Neural crest cell (in vitro differentiated cells): ENCODE measurements at regions not wholly inside any gene's neighbourhood (a gene's known extent, or its start where the extent isn't known, plus 50 kb on each side); places are given as distances from the start of the nearest gene placed in this dataset.
"Not testable (repeated sequence)": the region's sequence is repeated elsewhere in the genome, so short reads cannot be mapped to it uniquely, and the experiment has no call there.

Source experiments
- DNase-seq: peaks from one replicate; pipeline ENCODE4 v3.0.0; 2021; ENCODE audit warnings: low read depth, mixed read lengths, low spot score
- H3K27ac Mint-ChIP-seq: one replicate; pipeline ENCODE4 v1.8.0; 2021; ENCODE audit warnings: mild to moderate bottlenecking, mixed read lengths; ENCODE audit not compliant: unreplicated experiment
- H3K27me3 Mint-ChIP-seq: 2 replicates; pipeline ENCODE4 v1.8.0; 2021; ENCODE audit warnings: low read depth, mild to moderate bottlenecking, mixed read lengths
- H3K36me3 Mint-ChIP-seq: 2 replicates; pipeline ENCODE4 v1.8.0; 2021; ENCODE audit warnings: low read depth, mild to moderate bottlenecking, mixed read lengths
- H3K4me1 Mint-ChIP-seq: 2 replicates; pipeline ENCODE4 v1.8.0; 2021; ENCODE audit warnings: mixed read lengths
- H3K4me3 Mint-ChIP-seq: one replicate; pipeline ENCODE4 v1.8.0; 2021; ENCODE audit warnings: mild to moderate bottlenecking, mixed read lengths
- H3K9me3 Mint-ChIP-seq: 2 replicates; pipeline ENCODE4 v1.8.0; 2021; ENCODE audit warnings: mixed read lengths
- TF ChIP-seq, protein P1 (sequence below): fragments of 200-600 bp; sonication (generic); conservative IDR thresholded peaks from 2 replicates; pipeline ENCODE4 v1.5.0; 2021; ENCODE audit warnings: antibody characterized with exemption, mild to moderate bottlenecking

DNA sequence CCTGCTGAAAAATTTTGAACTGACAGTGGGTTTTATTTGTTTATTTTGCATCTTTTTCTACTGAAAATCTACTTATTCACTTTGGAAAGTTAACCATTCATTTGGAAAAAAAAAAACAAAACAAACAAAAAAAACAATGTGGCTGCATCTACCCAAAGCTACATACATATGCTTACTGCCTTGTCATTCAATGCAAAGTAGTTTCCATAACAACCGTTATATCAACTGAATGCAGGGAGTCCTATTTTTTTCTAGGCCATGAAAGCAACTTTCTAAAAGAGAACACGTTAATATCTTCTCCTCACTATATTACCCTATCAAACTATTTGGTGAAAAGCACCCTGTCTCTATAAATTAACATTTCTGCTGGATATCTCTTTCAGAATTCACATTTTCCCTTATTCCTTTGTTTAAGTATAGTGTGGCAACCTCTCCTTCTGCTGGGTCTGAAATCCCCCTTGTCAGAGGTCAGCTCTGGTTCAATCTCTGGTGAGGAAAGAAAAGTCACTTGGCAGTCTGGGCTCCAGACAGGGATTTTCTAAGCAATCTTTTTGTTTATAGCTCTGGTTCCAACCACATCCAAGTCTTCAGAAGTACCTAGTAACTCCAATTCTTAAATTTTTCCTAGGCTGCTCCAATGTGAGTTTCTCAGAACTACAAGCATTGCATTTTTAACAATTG lies 528.4 kb upstream of the TOM1L1 start:
- Mint-ChIP-seq H3K4me3 (peak overlapping the region; percentile 48), H3K9me3 (peaks cover 3% of the 10 kb centered on the region), H3K36me3 (peaks cover 3% of the 10 kb centered on the region), H3K27ac (peak overlapping the region; percentile 97), H3K4me1 (peaks cover 20% of the 10 kb centered on the region), H3K27me3 (no peaks in the 10 kb centered on the region)
- DNase-seq: no peak
- TF ChIP-seq, protein P1, sequence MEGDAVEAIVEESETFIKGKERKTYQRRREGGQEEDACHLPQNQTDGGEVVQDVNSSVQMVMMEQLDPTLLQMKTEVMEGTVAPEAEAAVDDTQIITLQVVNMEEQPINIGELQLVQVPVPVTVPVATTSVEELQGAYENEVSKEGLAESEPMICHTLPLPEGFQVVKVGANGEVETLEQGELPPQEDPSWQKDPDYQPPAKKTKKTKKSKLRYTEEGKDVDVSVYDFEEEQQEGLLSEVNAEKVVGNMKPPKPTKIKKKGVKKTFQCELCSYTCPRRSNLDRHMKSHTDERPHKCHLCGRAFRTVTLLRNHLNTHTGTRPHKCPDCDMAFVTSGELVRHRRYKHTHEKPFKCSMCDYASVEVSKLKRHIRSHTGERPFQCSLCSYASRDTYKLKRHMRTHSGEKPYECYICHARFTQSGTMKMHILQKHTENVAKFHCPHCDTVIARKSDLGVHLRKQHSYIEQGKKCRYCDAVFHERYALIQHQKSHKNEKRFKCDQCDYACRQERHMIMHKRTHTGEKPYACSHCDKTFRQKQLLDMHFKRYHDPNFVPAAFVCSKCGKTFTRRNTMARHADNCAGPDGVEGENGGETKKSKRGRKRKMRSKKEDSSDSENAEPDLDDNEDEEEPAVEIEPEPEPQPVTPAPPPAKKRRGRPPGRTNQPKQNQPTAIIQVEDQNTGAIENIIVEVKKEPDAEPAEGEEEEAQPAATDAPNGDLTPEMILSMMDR: no peak

DNA sequence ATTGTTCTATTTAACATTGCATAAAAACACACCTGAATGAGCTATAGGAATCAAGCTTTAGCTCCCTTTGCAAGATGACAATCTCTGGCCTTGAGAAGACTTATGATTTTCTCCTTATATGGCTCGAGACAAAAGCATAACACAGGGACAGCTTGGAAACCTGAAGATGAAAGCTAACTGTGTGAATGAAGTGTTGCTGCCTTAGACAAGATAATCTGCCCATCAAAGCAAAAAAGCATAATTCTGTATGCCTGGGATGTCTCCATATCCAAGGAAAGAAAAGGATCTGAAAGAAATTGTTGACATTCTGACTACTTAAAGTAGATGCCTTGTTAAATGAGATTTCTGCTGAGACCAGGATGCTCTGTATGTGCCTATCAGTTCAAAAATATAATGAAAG lies 526.7 kb upstream of the TOM1L1 start:
- Mint-ChIP-seq H3K9me3 (peaks cover 4% of the 10 kb centered on the region), H3K27me3 (no peaks in the 10 kb centered on the region), H3K36me3 (peaks cover 3% of the 10 kb centered on the region), H3K4me3 (no peak overlapping the region), H3K27ac (no peak overlapping the region), H3K4me1 (peaks cover 20% of the 10 kb centered on the region)
- TF ChIP-seq, protein P1: no peak
- DNase-seq: no peak

DNA sequence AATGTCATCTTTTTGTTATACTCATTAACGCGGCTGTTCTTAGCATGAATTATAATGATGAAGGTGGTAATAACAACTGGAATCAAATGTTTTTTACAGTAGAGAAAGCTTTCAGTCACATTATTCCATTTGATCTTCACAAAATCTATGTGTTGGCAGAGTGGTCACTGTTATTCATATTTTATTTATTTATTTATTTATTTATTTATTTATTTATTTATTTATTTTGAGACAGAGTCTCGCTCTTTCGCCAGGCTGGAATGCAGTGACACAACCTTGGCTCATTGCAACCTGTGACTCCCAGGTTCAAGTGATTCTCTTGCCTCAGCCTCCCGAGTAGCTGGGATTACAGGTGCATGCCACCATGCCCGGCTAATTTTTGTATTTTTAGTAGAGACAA lies 524.2 kb upstream of the TOM1L1 start:
- H3K4me3 Mint-ChIP-seq, H3K27me3 Mint-ChIP-seq, H3K36me3 Mint-ChIP-seq, H3K9me3 Mint-ChIP-seq, H3K27ac Mint-ChIP-seq, DNase-seq: not testable (repeated sequence)
- peaks cover 20% of the 10 kb centered on the region for H3K4me1 Mint-ChIP-seq

DNA sequence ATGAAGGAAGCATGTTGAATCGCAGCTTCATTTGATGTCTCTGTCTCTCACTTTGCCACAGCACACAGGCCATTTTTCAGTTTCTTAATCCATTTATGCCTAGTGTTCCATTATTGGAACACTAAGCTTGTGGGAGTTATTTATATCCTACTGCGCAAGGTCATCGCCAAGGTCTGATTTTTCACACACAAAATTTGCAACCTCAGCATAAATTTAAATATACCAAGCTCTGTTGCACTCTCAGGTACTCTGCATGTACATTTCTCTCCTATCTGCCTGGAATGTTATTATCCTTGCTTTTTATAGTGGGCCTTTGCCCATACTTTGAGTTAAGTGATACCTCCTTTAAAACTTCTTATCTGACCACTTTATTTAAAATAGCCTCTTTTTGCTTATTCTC lies 519.2 kb upstream of the TOM1L1 start:
- TF ChIP-seq, protein P1: no peak
- no peak overlapping the region for H3K4me3 Mint-ChIP-seq

DNA sequence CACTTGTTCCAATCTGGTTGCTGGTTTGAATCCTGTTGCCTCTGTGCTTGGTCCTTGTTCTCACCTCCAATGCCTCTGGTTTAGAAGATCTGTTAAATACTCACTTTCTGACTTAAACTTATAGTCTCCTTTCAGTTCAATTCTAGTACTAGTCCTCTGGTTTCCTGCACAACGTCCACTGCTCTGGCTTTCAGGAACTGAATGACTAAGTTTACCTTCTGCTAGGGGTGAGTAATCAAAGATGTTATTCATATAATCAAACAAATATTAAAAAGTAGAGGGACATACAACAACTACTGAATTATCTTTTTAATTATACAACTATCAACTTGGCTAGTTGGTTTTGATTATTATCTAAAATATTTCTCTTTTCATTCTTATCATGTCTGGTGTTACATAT lies 496.4 kb upstream of the TOM1L1 start:
- Mint-ChIP-seq H3K27ac (no peak overlapping the region), H3K27me3 (no peaks in the 10 kb centered on the region), H3K36me3 (no peaks in the 10 kb centered on the region), H3K9me3 (peaks cover 4% of the 10 kb centered on the region), H3K4me3 (no peak overlapping the region), H3K4me1 (no peaks in the 10 kb centered on the region)
- TF ChIP-seq, protein P1: no peak
- no peak for DNase-seq

More for the DNA sequence above, 519.2 kb upstream of the TOM1L1 start:
- H3K4me1 Mint-ChIP-seq: no peaks in the 10 kb centered on the region
- no peaks in the 10 kb centered on the region for H3K36me3 Mint-ChIP-seq
- no peak for DNase-seq
- no peaks in the 10 kb centered on the region for H3K27me3 Mint-ChIP-seq
- H3K9me3 Mint-ChIP-seq: peaks cover 5% of the 10 kb centered on the region
- H3K27ac Mint-ChIP-seq: no peak overlapping the region

DNA sequence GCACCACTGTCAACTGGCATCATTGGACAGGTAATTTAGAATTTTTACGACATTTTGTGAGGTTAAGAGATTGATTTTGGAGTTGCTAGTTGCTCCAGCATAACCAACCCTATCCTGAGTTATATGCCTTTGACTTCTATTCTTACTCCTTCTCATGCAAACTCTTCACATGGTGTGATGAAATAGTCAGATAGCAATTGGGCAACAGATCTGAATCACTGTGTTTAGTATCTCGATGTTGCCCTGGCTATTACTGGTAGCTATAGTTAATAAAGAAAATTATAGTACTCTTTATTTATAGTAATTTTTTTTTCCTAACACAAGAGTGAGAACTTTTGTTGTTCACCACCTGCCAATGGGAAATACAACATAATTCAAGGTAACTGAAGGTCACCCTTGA lies 494.8 kb upstream of the TOM1L1 start:
- DNase-seq: no peak
- Mint-ChIP-seq H3K4me1 (no peaks in the 10 kb centered on the region), H3K9me3 (no peaks in the 10 kb centered on the region), H3K4me3 (no peak overlapping the region), H3K27me3 (no peaks in the 10 kb centered on the region), H3K36me3 (no peaks in the 10 kb centered on the region), H3K27ac (no peak overlapping the region)
- TF ChIP-seq, protein P1: no peak
